HG03045 (cell line): ENCODE measurements at regions not wholly inside any gene's neighbourhood (a gene's known extent, or its start where the extent isn't known, plus 50 kb on each side); places are given as distances from the start of the nearest gene placed in this dataset.
A peak's percentile ranks its signal among the peaks of the same experiment; 100 is the strongest.

Experiments used
- ATAC-seq: cut with Tn5 transposase; IDR thresholded peaks from one replicate; pipeline ENCODE4 v1.9.1; 2021; ENCODE audit warnings: mild to moderate bottlenecking, moderate library complexity; ENCODE audit not compliant: unreplicated experiment

GRCh38 chr4:42328978-42329377, 68.3 kb upstream of the SHISA3 start:
- no peak for ATAC-seq

GRCh38 chr4:42329421-42329820, 67.9 kb upstream of the SHISA3 start:
- ATAC-seq = no peak

- no peak for ATAC-seq
These were observed 67.2 kb upstream of the SHISA3 start for GRCh38 chr4:42330002-42330592.

- ATAC-seq = no peak
These were observed 66.2 kb upstream of the SHISA3 start for GRCh38 chr4:42331040-42331439.

- ATAC-seq = no peak
These were observed 65.3 kb upstream of the SHISA3 start for GRCh38 chr4:42331914-42332368.

GRCh38 chr4:42339935-42340406, 57.3 kb upstream of the SHISA3 start:
- no peak for ATAC-seq

- no peak for ATAC-seq
These were observed 55.7 kb upstream of the SHISA3 start for GRCh38 chr4:42341518-42342026.

GRCh38 chr4:42342459-42342858, 54.8 kb upstream of the SHISA3 start:
- ATAC-seq = no peak

- ATAC-seq = peak; percentile 63
These were observed 53.0 kb upstream of the SHISA3 start for GRCh38 chr4:42344309-42344708.

- no peak for ATAC-seq
These were observed 52.5 kb upstream of the SHISA3 start for GRCh38 chr4:42344749-42345148.

- no peak for ATAC-seq
These were observed 51.2 kb upstream of the SHISA3 start for GRCh38 chr4:42345962-42346544.

- no peak for ATAC-seq
These were observed 50.2 kb upstream of the SHISA3 start for GRCh38 chr4:42347076-42347475.
